ENCODE measurements at regions not wholly inside any gene's neighbourhood (a gene's known extent, or its start where the extent isn't known, plus 50 kb on each side); places are given as distances from the start of the nearest gene placed in this dataset.

DNA sequence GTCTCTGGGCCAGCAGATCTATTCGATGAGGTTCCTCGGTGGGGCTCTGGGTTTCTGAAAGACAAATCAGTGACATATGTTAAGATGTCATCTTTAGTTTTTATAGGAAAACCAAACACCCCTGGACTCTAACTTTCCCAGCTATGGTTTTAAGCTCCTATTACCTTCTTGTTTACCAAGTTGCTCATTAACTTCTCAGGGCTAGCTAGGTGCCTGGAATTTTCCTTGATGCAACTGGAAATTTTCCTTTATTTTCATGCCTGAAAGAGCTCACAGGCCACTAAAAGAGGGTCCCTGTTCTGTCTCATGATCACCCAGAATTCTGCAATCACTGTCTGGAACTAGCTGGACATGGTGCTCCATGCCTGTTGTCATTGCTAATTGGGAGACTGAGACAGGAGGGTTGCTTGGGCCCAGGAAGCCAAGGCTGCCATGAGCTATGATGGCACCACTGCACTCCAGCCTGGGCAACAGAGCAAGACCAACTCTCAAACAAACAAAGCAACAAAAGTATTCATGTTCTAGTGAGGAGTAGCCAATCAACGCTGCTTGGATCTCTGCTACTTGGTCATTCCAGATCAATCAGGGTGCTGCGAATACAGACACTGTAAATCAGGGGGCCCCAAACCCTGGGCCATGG lies 1173.5 kb upstream of the AUTS2 start:
- no peak for DNase-seq (ENCODE audit: extremely low spot score)
- POLR2A ChIA-PET = no interaction called here
- CTCF ChIA-PET = interaction anchor here (1.5 kb wide), 1 partner anchor 11 kb away, joined by 5 read pairs; no protein-coding TSS in a partner anchor
- TF ChIP-seq, protein P1, sequence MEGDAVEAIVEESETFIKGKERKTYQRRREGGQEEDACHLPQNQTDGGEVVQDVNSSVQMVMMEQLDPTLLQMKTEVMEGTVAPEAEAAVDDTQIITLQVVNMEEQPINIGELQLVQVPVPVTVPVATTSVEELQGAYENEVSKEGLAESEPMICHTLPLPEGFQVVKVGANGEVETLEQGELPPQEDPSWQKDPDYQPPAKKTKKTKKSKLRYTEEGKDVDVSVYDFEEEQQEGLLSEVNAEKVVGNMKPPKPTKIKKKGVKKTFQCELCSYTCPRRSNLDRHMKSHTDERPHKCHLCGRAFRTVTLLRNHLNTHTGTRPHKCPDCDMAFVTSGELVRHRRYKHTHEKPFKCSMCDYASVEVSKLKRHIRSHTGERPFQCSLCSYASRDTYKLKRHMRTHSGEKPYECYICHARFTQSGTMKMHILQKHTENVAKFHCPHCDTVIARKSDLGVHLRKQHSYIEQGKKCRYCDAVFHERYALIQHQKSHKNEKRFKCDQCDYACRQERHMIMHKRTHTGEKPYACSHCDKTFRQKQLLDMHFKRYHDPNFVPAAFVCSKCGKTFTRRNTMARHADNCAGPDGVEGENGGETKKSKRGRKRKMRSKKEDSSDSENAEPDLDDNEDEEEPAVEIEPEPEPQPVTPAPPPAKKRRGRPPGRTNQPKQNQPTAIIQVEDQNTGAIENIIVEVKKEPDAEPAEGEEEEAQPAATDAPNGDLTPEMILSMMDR (IDR thresholded peaks at IDR 0.05; ENCODE audit: control extremely low read depth, extremely low read depth, low read depth, missing control alignments) = no peak

DNA sequence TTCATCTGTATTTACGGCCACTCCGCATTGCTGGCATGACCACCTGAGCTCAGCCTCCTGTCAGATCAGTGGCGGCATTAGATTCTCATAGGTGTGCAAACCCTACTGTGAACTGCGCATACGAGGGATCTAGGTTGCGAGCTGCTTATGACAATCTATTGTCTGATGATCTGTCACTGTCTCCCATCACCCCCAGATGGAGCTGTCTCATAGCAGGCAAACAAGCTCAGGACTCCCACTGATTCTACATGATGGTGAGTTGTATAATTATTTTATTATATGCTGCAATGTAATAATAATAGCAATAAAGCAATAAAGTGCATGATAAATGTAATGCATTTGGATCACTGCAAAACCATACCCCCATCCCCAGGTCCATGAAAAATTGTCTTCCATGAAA lies 1172.9 kb upstream of the AUTS2 start:
- TF ChIP-seq, protein P1 (IDR thresholded peaks at IDR 0.05; ENCODE audit: control extremely low read depth, extremely low read depth, low read depth, missing control alignments) = no peak
- ChIA-PET CTCF (interaction anchor here (1.5 kb wide), 1 partner anchor 10 kb away, joined by 5 read pairs; no protein-coding TSS in a partner anchor), POLR2A (no interaction called here)
- DNase-seq (ENCODE audit: extremely low spot score) = no peak

DNA sequence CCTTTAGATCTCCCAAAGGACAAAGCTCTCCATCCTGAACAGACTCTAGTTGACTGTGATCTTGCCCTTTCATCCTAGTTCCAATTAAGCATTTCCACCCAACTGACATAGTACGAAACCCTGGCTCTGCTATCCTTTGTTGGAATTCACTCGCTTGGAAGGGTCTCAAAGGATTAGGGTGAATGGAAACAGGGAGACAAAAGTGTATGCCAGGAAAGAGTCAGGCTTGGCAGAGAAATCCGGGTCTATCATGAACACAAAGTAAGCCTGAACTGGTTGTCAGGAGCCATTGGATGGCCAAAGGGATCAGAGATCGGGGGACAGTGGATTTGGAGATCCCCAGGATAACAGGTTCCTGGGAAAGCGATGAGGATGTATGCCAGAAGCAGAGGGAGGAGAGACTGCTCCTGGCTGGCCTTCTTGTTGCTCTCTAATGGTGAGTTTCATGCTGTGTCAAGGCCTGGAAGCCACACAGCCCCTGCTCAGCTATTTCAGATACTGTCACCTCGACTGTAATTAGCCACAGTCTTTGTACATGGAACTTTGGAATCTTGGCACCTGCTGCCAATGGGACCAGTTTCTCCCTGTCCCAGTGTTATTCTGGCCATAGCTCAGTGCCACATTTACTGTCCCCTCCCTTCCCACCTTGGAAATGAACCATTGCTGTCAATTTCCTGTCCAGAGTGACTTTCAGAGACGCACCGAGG lies 1168.7 kb upstream of the AUTS2 start:
- TF ChIP-seq, protein P1 (IDR thresholded peaks at IDR 0.05; ENCODE audit: control extremely low read depth, extremely low read depth, low read depth, missing control alignments) = no peak
- POLR2A ChIA-PET = no interaction called here
- CTCF ChIA-PET = no interaction called here
- DNase-seq (ENCODE audit: extremely low spot score) = no peak

DNA sequence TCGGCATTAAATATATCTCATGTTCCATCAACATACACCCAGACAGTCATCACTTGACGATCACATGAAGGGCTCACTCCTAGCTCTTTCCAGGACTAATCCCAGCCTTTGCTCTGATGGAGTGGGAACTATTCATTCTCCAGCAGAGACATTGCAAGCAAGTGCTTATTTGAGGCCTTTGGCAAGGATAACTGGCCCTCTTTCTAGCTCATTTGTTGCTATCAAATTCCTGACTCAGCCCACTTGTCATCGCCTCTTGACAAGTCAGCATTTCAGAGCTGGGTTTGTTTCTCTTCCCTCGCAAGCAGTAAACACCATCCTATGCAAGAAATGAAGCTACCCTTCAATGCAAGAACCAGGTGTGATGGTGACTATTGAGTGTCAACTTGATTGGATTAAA lies 1165.7 kb upstream of the AUTS2 start:
- ChIA-PET CTCF (no interaction called here), POLR2A (no interaction called here)
- DNase-seq (ENCODE audit: extremely low spot score) = no peak
- TF ChIP-seq, protein P1 (IDR thresholded peaks at IDR 0.05; ENCODE audit: control extremely low read depth, extremely low read depth, low read depth, missing control alignments) = no peak

DNA sequence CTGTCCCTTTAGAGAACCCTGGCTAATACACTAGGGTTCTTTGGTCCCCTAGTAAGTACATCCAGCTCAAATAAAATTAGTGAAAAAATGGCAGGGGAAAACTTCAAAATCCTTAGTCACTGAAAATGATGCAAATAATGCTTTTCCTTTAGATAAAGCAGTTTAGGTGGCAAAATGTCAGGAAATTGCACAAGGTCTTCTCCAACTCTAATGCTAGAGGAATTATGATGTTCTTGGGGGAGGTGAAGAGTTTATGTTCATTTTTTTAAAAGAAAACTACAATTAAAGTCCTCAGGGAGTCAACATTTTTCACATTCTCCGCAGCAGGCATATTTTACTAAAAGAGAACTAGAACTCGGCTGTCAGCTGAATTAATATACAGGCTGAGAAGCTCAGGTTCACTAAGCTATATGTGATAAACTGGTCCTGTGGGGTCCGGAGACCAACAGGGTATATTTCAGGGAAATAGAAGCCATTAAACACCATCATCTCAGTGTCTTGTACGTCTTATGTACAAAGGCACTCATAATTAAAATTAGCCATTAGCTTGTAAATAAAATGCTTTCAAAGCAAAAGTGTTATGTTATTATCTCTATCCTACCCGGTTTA lies 1164.7 kb upstream of the AUTS2 start:
- ChIA-PET POLR2A (no interaction called here), CTCF (no interaction called here)
- no peak for DNase-seq (ENCODE audit: extremely low spot score)
- TF ChIP-seq, protein P1 (IDR thresholded peaks at IDR 0.05; ENCODE audit: control extremely low read depth, extremely low read depth, low read depth, missing control alignments) = no peak

DNA sequence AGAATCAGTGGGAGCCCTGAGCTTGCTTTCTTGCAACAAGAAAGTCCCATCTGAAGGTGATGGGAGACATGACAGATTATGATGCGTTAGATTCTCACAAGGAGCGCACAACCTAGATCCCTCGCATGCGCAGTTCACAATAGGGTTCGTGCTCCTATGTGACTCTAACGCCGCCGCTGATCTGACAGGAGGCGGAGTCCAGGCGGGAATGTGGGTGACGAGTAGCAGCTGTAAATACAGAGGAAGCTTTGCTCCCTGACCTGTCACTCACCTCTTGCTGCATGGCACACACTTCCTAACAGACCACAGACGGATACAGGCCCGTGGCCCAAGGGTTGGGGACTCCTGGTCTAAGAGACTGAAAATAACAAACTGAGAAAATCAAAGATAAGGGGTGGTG lies 1163.4 kb upstream of the AUTS2 start:
- no peak for DNase-seq (ENCODE audit: extremely low spot score)
- ChIA-PET POLR2A (no interaction called here), CTCF (interaction anchor here (1.7 kb wide), 1 partner anchor 10 kb away, joined by 5 read pairs; no protein-coding TSS in a partner anchor)
- TF ChIP-seq, protein P1 (IDR thresholded peaks at IDR 0.05; ENCODE audit: control extremely low read depth, extremely low read depth, low read depth, missing control alignments) = no peak
